OCI-LY7 (cell line): ENCODE measurements at regions not wholly inside any gene's neighbourhood (a gene's known extent, or its start where the extent isn't known, plus 50 kb on each side); places are given as distances from the start of the nearest gene placed in this dataset.

Experiments
- BruUV-seq: library from RNA; stranded (reverse); fragments of 400-500 nt; replicated peaks from 2 replicates; lab custom pipeline; 2021; lab: Mats Ljungman, UMichigan
- CTCF ChIA-PET: fragments of 300-600 bp; sonication (Branson Sonifier 250); formaldehyde crosslinking; loops from one replicate; lab custom pipeline; 2022; ENCODE audit warnings: antibody characterized with exemption; ENCODE audit not compliant: unreplicated experiment; lab: Charles Lee
- POLR2A ChIA-PET: fragments of 300-600 bp; sonication (Branson Sonifier 250); formaldehyde crosslinking; loops from one replicate; lab custom pipeline; 2022; ENCODE audit warnings: antibody characterized with exemption; lab: Charles Lee
- DNase-seq: peaks from one replicate; pipeline ENCODE4 v3.0.0-alpha.2; 2015; ENCODE audit warnings: low spot score
- H2AFZ ChIP-seq: fragments of 200-600 bp; sonication (generic), shearing (Covaris generic); 2 replicates; pipeline ENCODE4 v1.6.1; 2014; ENCODE audit warnings: mild to moderate bottlenecking, antibody characterized with exemption, low read length, moderate library complexity
- H3K27ac ChIP-seq: fragments of 200-600 bp; sonication (generic); 2 replicates; pipeline ENCODE4 v1.5.1; 2014; ENCODE audit warnings: mixed run types, low read depth, mild to moderate bottlenecking, moderate library complexity, low read length, inconsistent platforms; ENCODE audit not compliant: poor library complexity, severe bottlenecking
- H3K36me3 ChIP-seq: fragments of 200-600 bp; sonication (generic); 2 replicates; pipeline ENCODE4 v1.6.1; 2014; ENCODE audit warnings: mild to moderate bottlenecking, antibody characterized with exemption, low read length, moderate library complexity, mixed read lengths; ENCODE audit not compliant: insufficient read depth
- H3K4me1 ChIP-seq: fragments of 200-600 bp; sonication (generic); 2 replicates; pipeline ENCODE4 v1.5.1; 2014; ENCODE audit warnings: mild to moderate bottlenecking, low read length; ENCODE audit not compliant: insufficient read depth, poor library complexity, severe bottlenecking
- H3K4me2 ChIP-seq: fragments of 200-600 bp; sonication (generic); 2 replicates; pipeline ENCODE4 v1.6.1; 2014; ENCODE audit warnings: mild to moderate bottlenecking, low read length
- H3K4me3 ChIP-seq: fragments of 200-600 bp; sonication (generic); 2 replicates; pipeline ENCODE4 v1.5.1; 2014; ENCODE audit warnings: mild to moderate bottlenecking, low read depth, low read length; ENCODE audit not compliant: poor library complexity, severe bottlenecking
- H3K79me2 ChIP-seq: fragments of 200-600 bp; sonication (generic); 2 replicates; pipeline ENCODE4 v1.6.1; 2016; ENCODE audit warnings: low read depth, mild to moderate bottlenecking, low read length, moderate library complexity, mixed read lengths; ENCODE audit not compliant: insufficient read depth
- H3K9me2 ChIP-seq: fragments of 200-600 bp; sonication (generic); 2 replicates; pipeline ENCODE4 v1.6.1; 2016; ENCODE audit warnings: mild to moderate bottlenecking, low read length, mixed read lengths; ENCODE audit not compliant: insufficient read depth
- H3K9me3 ChIP-seq: fragments of 200-600 bp; sonication (generic); 2 replicates; pipeline ENCODE4 v1.6.1; 2014; ENCODE audit warnings: mild to moderate bottlenecking, mixed run types, low read length, mixed read lengths
- H4K20me1 ChIP-seq: fragments of 200-600 bp; sonication (generic); 2 replicates; pipeline ENCODE4 v1.6.1; 2014; ENCODE audit warnings: mild to moderate bottlenecking, antibody characterized with exemption, low read length, moderate library complexity, mixed read lengths; ENCODE audit not compliant: insufficient read depth
- CTCF ChIP-seq: fragments of 200-600 bp; sonication (generic); conservative IDR thresholded peaks from 2 replicates; pipeline ENCODE4 v1.5.1; 2014; ENCODE audit warnings: mild to moderate bottlenecking, antibody characterized with exemption, low read length, moderate library complexity, mixed read lengths
- EZH2phosphoT487 ChIP-seq: fragments of 200-600 bp; sonication (generic); IDR thresholded peaks from 2 replicates; pipeline ENCODE4 v1.6.1; 2018; ENCODE audit warnings: low read depth, borderline replicate concordance, mild to moderate bottlenecking, mixed run types, antibody characterized with exemption, low read length, moderate library complexity, mixed read lengths
- intact Hi-C: fragments of 100-400 bp; cut with micrococcal nuclease; formaldehyde crosslinking; loops from one replicate; pipeline ENCODE4 v1.10.0; 2022; ENCODE audit not compliant: unreplicated experiment

GRCh38 chr17:14854691-14855090, 410.4 kb downstream of the PMP22 start:
- ChIA-PET CTCF (no interaction called here), POLR2A (interaction anchor here (1.0 kb wide), 1 partner anchor 69 kb away, joined by 3 read pairs; no protein-coding TSS in a partner anchor)
- no peaks in the 10 kb centered on the region for H3K36me3 ChIP-seq
- H3K79me2 ChIP-seq, result no peaks in the 10 kb centered on the region
- no peaks in the 10 kb centered on the region for H4K20me1 ChIP-seq
- no peak overlapping the region for H3K4me3 ChIP-seq
- H3K9me2 ChIP-seq, result no peaks in the 10 kb centered on the region
- DNase-seq, result no peak
- H3K27ac ChIP-seq, result no peak overlapping the region
- H2AFZ ChIP-seq, result no peak overlapping the region
- no peak overlapping the region for H3K4me2 ChIP-seq
- H3K4me1 ChIP-seq, result peaks cover 5% of the 10 kb centered on the region
- no TSS peak for BruUV-seq
- H3K9me3 ChIP-seq, result no peaks in the 10 kb centered on the region
- TF ChIP-seq CTCF (no peak), EZH2phosphoT487 (no peak)
- intact Hi-C loops, result no loop called here

- Histone ChIP-seq H3K4me3 (no peak overlapping the region), H3K36me3 (no peaks in the 10 kb centered on the region), H4K20me1 (no peaks in the 10 kb centered on the region), H3K4me1 (no peaks in the 10 kb centered on the region), H3K79me2 (no peaks in the 10 kb centered on the region), H3K9me3 (no peaks in the 10 kb centered on the region), H3K9me2 (no peaks in the 10 kb centered on the region), H3K4me2 (no peak overlapping the region), H2AFZ (no peak overlapping the region), H3K27ac (no peak overlapping the region)
- ChIA-PET POLR2A (no interaction called here), CTCF (no interaction called here)
- intact Hi-C loops, result no loop called here
- no peak for TF ChIP-seq EZH2phosphoT487
- no peak for TF ChIP-seq CTCF
- BruUV-seq, result no TSS peak
- no peak for DNase-seq
Observed at GRCh38 chr17:14845591-14846281, 419.4 kb downstream of the PMP22 start.

GRCh38 chr17:14843086-14843795, 421.9 kb downstream of the PMP22 start:
- DNase-seq, result no peak
- Histone ChIP-seq H3K9me3 (no peaks in the 10 kb centered on the region), H3K36me3 (no peaks in the 10 kb centered on the region), H3K4me3 (no peak overlapping the region), H2AFZ (no peak overlapping the region), H4K20me1 (no peaks in the 10 kb centered on the region), H3K79me2 (no peaks in the 10 kb centered on the region), H3K4me2 (no peak overlapping the region), H3K4me1 (no peaks in the 10 kb centered on the region), H3K27ac (no peak overlapping the region), H3K9me2 (no peaks in the 10 kb centered on the region)
- ChIA-PET POLR2A (interaction anchor here (0.8 kb wide), 1 partner anchor 84 kb away, joined by 4 read pairs; no protein-coding TSS in a partner anchor), CTCF (no interaction called here)
- intact Hi-C loops, result no loop called here
- BruUV-seq, result no TSS peak
- no peak for TF ChIP-seq CTCF
- no peak for TF ChIP-seq EZH2phosphoT487
